Endothelial cell of umbilical vein (primary cell): ENCODE measurements at regions not wholly inside any gene's neighbourhood (a gene's known extent, or its start where the extent isn't known, plus 50 kb on each side); places are given as distances from the start of the nearest gene placed in this dataset.

ENCODE experiments used
- BruUV-seq: library from RNA; stranded (reverse); fragments of 400-500 nt; replicated peaks from 2 replicates; lab custom pipeline; 2021; lab: Mats Ljungman, UMichigan
- CTCF ChIA-PET: fragments of 300-600, 350-600 bp; sonication (Branson Sonifier 250); formaldehyde crosslinking; loops from one replicate; lab custom pipeline; 2021; ENCODE audit warnings: antibody characterized with exemption, inconsistent platforms; lab: Charles Lee
- POLR2A ChIA-PET: fragments of 300-600, 350-600 bp; sonication (Branson Sonifier 250); formaldehyde crosslinking; loops from one replicate; lab custom pipeline; 2021; ENCODE audit warnings: antibody characterized with exemption, inconsistent platforms; lab: Charles Lee
- DNase-seq: peaks from one replicate; pipeline ENCODE4 v3.0.0-alpha.2; 2011; ENCODE audit warnings: low read depth, low spot score
- FAIRE-seq: peaks from 2 replicates; lab custom pipeline; 2011; peaks lifted over from hg19 to GRCh38; lab: Jason Lieb, UNC
- H2AFZ ChIP-seq: 2 replicates; pipeline ENCODE4 v1.6.0; 2012; ENCODE audit warnings: low read depth, low read length, control low read depth, inconsistent platforms
- H3K27ac ChIP-seq: 2 replicates; pipeline ENCODE4 v1.5.1; 2011; ENCODE audit warnings: low read depth, mild to moderate bottlenecking, control low read depth, low read length, moderate library complexity; ENCODE audit not compliant: insufficient read depth
- H3K27me3 ChIP-seq, 2 experiments: 2 replicates each; pipeline versions ENCODE4 v1.6.0 to v1.6.1; 2011; ENCODE audit warnings: low read length in 2 of 2, mixed read lengths in 1 of 2; ENCODE audit not compliant: control insufficient read depth in 2 of 2, insufficient read depth in 2 of 2
- H3K36me3 ChIP-seq, 2 experiments: 2 replicates in 1 of 2; 3 replicates in 1 of 2; pipeline ENCODE4 v1.5.1; 2011; ENCODE audit warnings: low read length in 2 of 2, mild to moderate bottlenecking in 1 of 2, moderate library complexity in 1 of 2; ENCODE audit not compliant: control insufficient read depth in 2 of 2, insufficient read depth in 2 of 2; ENCODE audit errors: extremely low read depth in 1 of 2
- H3K4me1 ChIP-seq: 3 replicates; pipeline ENCODE4 v1.5.1; 2011; ENCODE audit warnings: mild to moderate bottlenecking, low read length; ENCODE audit not compliant: control insufficient read depth, insufficient read depth; ENCODE audit errors: extremely low read depth
- H3K4me2 ChIP-seq: 2 replicates; pipeline ENCODE4 v1.6.1; 2011; ENCODE audit warnings: low read length, control low read depth, mixed read lengths; ENCODE audit not compliant: insufficient read depth
- H3K4me3 ChIP-seq, 3 experiments: fragments of 200-600 bp in 1 of 3; sonication (generic), shearing (Covaris generic) in 1 of 3; replicated peaks in 1 of 3; 2 replicates each; pipeline ENCODE4 v1.5.1; 2011 to 2016; ENCODE audit warnings: control low read depth in 3 of 3, low read length in 3 of 3, mild to moderate bottlenecking in 2 of 3, inconsistent platforms in 1 of 3, low read depth in 1 of 3, moderate library complexity in 1 of 3; ENCODE audit not compliant: insufficient read depth in 1 of 3
- H3K79me2 ChIP-seq: 2 replicates; pipeline ENCODE4 v1.6.0; 2012; ENCODE audit warnings: low read length, inconsistent platforms; ENCODE audit not compliant: control insufficient read depth, insufficient read depth
- H3K9ac ChIP-seq: replicated peaks from 2 replicates; pipeline ENCODE3; 2011; ENCODE audit warnings: low read length, control low read depth; ENCODE audit not compliant: insufficient read depth; ENCODE audit errors: extremely low read depth
- H3K9me1 ChIP-seq: replicated peaks from 3 replicates; pipeline ENCODE4 v1.6.0; 2011; ENCODE audit warnings: mild to moderate bottlenecking, low read length; ENCODE audit not compliant: control insufficient read depth, insufficient read depth; ENCODE audit errors: extremely low read depth
- H3K9me3 ChIP-seq: replicated peaks from 2 replicates; pipeline ENCODE4 v1.5.1; 2012; ENCODE audit warnings: low read length, inconsistent platforms; ENCODE audit not compliant: control insufficient read depth, insufficient read depth
- H4K20me1 ChIP-seq: replicated peaks from 2 replicates; pipeline ENCODE3; 2011; ENCODE audit warnings: mild to moderate bottlenecking, low read length; ENCODE audit not compliant: control insufficient read depth, insufficient read depth; ENCODE audit errors: extremely low read depth
- CTCF ChIP-seq, 2 donors: IDR thresholded peaks; 1 replicate in 1 of 2; 2 replicates in 1 of 2; pipeline ENCODE4 v1.5.1; 2011; ENCODE audit warnings: low read length in 2 of 2, mild to moderate bottlenecking in 2 of 2, moderate library complexity in 2 of 2, control low read depth in 1 of 2, inconsistent platforms in 1 of 2, low read depth in 1 of 2; ENCODE audit not compliant: insufficient read depth in 1 of 2; ENCODE audit errors: extremely low read depth in 1 of 2
- EZH2 ChIP-seq: IDR thresholded peaks from 2 replicates; pipeline ENCODE4 v1.6.1; 2012; ENCODE audit warnings: borderline replicate concordance, low read depth, mild to moderate bottlenecking, moderate library complexity, low read length, inconsistent platforms; ENCODE audit not compliant: severe bottlenecking
- FOS ChIP-seq: IDR thresholded peaks from 2 replicates; pipeline ENCODE4 v1.6.1; 2011; ENCODE audit warnings: mild to moderate bottlenecking, low read length, moderate library complexity, borderline replicate concordance; ENCODE audit not compliant: insufficient read depth
- GATA2 ChIP-seq: IDR thresholded peaks from 2 replicates; pipeline ENCODE4 v1.7.0; 2011; ENCODE audit warnings: low read depth, mild to moderate bottlenecking, moderate library complexity, mixed read lengths, low read length; ENCODE audit not compliant: insufficient read length, insufficient read depth
- JUN ChIP-seq: IDR thresholded peaks from 2 replicates; pipeline ENCODE4 v1.6.1; 2011; ENCODE audit warnings: borderline replicate concordance, low read depth; ENCODE audit not compliant: insufficient read length, insufficient read depth
- MAX ChIP-seq: IDR thresholded peaks from 2 replicates; pipeline ENCODE4 v1.6.1; 2011; ENCODE audit not compliant: insufficient read depth, insufficient read length
- MYC ChIP-seq: IDR thresholded peaks from one replicate; pipeline ENCODE4 v1.6.1; 2011; ENCODE audit warnings: mild to moderate bottlenecking, low read depth, low read length
- POLR2A ChIP-seq: IDR thresholded peaks from 2 replicates; pipeline ENCODE4 v1.6.1; 2012; ENCODE audit warnings: low read depth, mild to moderate bottlenecking, control low read depth, low read length
- POLR2AphosphoS5 ChIP-seq: IDR thresholded peaks from 2 replicates; pipeline ENCODE4 v1.6.1; 2012; ENCODE audit warnings: low read depth, mild to moderate bottlenecking, control low read depth, low read length, moderate library complexity; ENCODE audit not compliant: insufficient read depth
- dilution Hi-C: fragments of 300-500 bp; cut with MboI; formaldehyde crosslinking; loops from one replicate; pipeline ENCODE4 v1.15.0; 2019; ENCODE audit warnings: low sequenced_read_pairs; ENCODE audit not compliant: extremely low pct_ligation_motif_present
- intact Hi-C: fragments of 100-400 bp; cut with micrococcal nuclease; formaldehyde crosslinking; loops from one replicate; pipeline ENCODE4 v1.10.0; 2022

GRCh38 chr5:81860778-81861177, 109.9 kb upstream of the SSBP2 start:
- H3K4me2 ChIP-seq: no peak overlapping the region
- TF ChIP-seq EZH2 (no peak), GATA2 (no peak), POLR2AphosphoS5 (no peak), JUN (no peak), MYC (no peak), POLR2A (no peak), MAX (no peak), FOS (no peak), CTCF (IDR thresholded peaks at IDR 0.05; ENCODE audit: extremely low read depth in 1 of 2, insufficient read depth in 1 of 2, low read depth in 1 of 2, low read length in 2 of 2) (no peak)
- no peaks in the 10 kb centered on the region for H3K79me2 ChIP-seq
- no peaks in the 10 kb centered on the region for H3K9me1 ChIP-seq
- H3K27me3 ChIP-seq: peaks cover 0 to 1% of the 10 kb centered on the region in 2 experiments
- peaks cover 5% of the 10 kb centered on the region for H3K4me1 ChIP-seq
- BruUV-seq: no TSS peak
- POLR2A ChIA-PET: no interaction called here
- dilution Hi-C loops (no loop called here), intact Hi-C loops (no loop called here)
- H3K36me3 ChIP-seq: no peaks in the 10 kb centered on the region
- DNase-seq (no peak), FAIRE-seq (no peak)
- no peak overlapping the region for H3K4me3 ChIP-seq
- CTCF ChIA-PET: interaction anchor here (1.2 to 1.6 kb wide), 2 partner anchors 9 to 247 kb away, joined by 3 to 4 read pairs; no protein-coding TSS in a partner anchor
- H4K20me1 ChIP-seq: no peaks in the 10 kb centered on the region
- H3K27ac ChIP-seq: no peak overlapping the region
- H2AFZ ChIP-seq: no peak overlapping the region
- H3K9me3 ChIP-seq: no peaks in the 10 kb centered on the region
- no peak overlapping the region for H3K9ac ChIP-seq
